ENCODE measurements at regions not wholly inside any gene's neighbourhood (a gene's known extent, or its start where the extent isn't known, plus 50 kb on each side); places are given as distances from the start of the nearest gene placed in this dataset.

DNA sequence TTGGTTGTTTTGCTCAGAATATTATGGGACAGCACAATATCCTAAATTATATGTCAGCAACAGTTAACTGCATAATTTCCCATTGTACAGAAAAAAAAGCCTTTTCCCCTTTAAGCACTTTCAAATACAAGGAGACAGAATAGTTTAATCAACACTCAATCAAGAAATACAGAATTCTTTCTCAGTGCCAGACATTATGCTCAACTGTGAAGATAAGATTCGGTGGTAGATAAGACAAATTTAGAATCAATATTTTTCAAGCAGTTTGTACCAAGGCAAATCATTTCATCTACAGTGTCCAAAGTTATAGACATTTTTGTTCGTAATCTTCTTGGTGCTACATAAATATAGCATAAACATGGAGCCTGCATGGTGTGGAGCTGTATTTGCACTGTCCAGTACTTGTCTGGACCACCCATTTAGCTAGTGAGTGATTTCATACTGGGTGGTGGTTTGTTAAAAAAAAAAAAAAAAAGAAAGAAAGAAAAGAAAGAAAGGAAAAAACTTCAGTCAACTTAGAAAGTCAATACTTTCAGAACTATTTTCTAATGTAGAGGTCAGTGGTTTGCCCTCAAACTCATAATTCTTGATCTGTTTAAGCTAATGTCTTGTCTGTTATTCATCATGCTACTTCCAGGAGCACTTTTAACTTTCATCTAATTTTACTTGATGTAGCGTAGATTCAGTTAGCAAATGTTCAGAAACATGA is 522.9 kb downstream of the FAT4 start:
- H3K9me3 ChIP-seq (ENCODE audit: low read length) = no peaks in the 10 kb centered on the region
- BruUV-seq (replicated peaks) = no TSS peak
- in situ Hi-C loops (cut with HindIII; ENCODE audit: extremely low pct_ligation_motif_present, low pct_unique_long_range_greater_than_20kb) = no loop called here

DNA sequence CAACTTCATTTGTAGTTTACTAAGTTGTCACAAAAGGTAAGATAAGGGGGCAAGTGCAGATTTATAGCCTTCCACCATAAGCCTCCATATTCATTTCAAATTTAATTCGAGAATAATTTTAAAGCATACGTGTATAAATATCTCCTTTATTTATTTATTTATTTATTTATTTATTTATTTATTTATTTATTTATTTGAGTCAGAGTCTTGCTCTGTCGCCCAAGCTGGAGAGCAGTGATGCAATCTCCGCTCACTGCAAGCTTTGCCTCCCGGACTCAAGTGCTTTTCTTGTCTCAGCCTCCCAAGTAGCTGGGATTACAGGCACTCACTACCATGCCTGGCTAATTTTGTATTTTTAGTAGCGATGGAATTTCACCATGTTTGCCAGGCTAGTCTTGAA is 523.4 kb downstream of the FAT4 start:
- ChIA-PET POLR2A (no interaction called here), CTCF (ENCODE audit: low intra/inter-chr PET ratio, low total read pairs) (no interaction called here)
- no peak overlapping the region for H3K4me2 ChIP-seq (ENCODE audit: low read depth, low read length)
- WGBS (ENCODE audit: low lambda C conversion rate) = 8% methylated on average over 6 of the region's 6 CpGs
- H3K36me3 ChIP-seq (replicated peaks in 1 of 2; ENCODE audit: control insufficient read depth in 1 of 2, insufficient read depth in 2 of 2, low read length in 2 of 2) = no peaks in the 10 kb centered on the region
- no peak overlapping the region for H3K9ac ChIP-seq (ENCODE audit: insufficient read depth, low read depth, low read length)
- BruUV-seq (replicated peaks) = no TSS peak
- no peaks in the 10 kb centered on the region for H4K20me1 ChIP-seq (ENCODE audit: insufficient read depth, low read length)
- no peak overlapping the region for H2AFZ ChIP-seq (ENCODE audit: low read length)
- intact Hi-C loops (cut with micrococcal nuclease; ENCODE audit: unreplicated experiment) (no loop called here), in situ Hi-C loops (cut with HindIII; ENCODE audit: extremely low pct_ligation_motif_present, low pct_unique_long_range_greater_than_20kb) (no loop called here)
- ATAC-seq = no peak
- H3K27me3 ChIP-seq (ENCODE audit: control insufficient read depth in 1 of 2, insufficient read depth in 2 of 2, low read length in 2 of 2) = no peaks in the 10 kb centered on the region
- H3K4me1 ChIP-seq (ENCODE audit: insufficient read depth, low read length) = no peaks in the 10 kb centered on the region
- H3K4me3 ChIP-seq (replicated peaks in 1 of 3; ENCODE audit: insufficient read depth in 1 of 3, low read depth in 2 of 3, low read length in 3 of 3) = no peak overlapping the region
- no peaks in the 10 kb centered on the region for H3K79me2 ChIP-seq (ENCODE audit: insufficient read depth, low read length)
- no peak for DNase-seq (ENCODE audit: low spot score)
- FAIRE-seq = no peak
- no peak overlapping the region for H3K27ac ChIP-seq (ENCODE audit: extremely low read length, insufficient read depth, low read length)
- H3K9me3 ChIP-seq (ENCODE audit: low read length) = no peaks in the 10 kb centered on the region
- TF ChIP-seq, protein P1, sequence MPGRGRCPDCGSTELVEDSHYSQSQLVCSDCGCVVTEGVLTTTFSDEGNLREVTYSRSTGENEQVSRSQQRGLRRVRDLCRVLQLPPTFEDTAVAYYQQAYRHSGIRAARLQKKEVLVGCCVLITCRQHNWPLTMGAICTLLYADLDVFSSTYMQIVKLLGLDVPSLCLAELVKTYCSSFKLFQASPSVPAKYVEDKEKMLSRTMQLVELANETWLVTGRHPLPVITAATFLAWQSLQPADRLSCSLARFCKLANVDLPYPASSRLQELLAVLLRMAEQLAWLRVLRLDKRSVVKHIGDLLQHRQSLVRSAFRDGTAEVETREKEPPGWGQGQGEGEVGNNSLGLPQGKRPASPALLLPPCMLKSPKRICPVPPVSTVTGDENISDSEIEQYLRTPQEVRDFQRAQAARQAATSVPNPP (CRISPR knock-in tag; IDR thresholded peaks at IDR 0.05) = no peak
- TF ChIP-seq, protein P2, sequence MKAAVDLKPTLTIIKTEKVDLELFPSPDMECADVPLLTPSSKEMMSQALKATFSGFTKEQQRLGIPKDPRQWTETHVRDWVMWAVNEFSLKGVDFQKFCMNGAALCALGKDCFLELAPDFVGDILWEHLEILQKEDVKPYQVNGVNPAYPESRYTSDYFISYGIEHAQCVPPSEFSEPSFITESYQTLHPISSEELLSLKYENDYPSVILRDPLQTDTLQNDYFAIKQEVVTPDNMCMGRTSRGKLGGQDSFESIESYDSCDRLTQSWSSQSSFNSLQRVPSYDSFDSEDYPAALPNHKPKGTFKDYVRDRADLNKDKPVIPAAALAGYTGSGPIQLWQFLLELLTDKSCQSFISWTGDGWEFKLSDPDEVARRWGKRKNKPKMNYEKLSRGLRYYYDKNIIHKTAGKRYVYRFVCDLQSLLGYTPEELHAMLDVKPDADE (CRISPR knock-in tag; IDR thresholded peaks at IDR 0.05) = no peak
- TF ChIP-seq ZFP37 (CRISPR knock-in tag; IDR thresholded peaks at IDR 0.05; ENCODE audit: borderline replicate concordance) = no peak
- TF ChIP-seq ZNF557 (CRISPR knock-in tag; IDR thresholded peaks at IDR 0.05) = no peak
- no peak for TF ChIP-seq PAX8 (CRISPR knock-in tag; IDR thresholded peaks at IDR 0.05; ENCODE audit: borderline replicate concordance)
- TF ChIP-seq, protein P3, sequence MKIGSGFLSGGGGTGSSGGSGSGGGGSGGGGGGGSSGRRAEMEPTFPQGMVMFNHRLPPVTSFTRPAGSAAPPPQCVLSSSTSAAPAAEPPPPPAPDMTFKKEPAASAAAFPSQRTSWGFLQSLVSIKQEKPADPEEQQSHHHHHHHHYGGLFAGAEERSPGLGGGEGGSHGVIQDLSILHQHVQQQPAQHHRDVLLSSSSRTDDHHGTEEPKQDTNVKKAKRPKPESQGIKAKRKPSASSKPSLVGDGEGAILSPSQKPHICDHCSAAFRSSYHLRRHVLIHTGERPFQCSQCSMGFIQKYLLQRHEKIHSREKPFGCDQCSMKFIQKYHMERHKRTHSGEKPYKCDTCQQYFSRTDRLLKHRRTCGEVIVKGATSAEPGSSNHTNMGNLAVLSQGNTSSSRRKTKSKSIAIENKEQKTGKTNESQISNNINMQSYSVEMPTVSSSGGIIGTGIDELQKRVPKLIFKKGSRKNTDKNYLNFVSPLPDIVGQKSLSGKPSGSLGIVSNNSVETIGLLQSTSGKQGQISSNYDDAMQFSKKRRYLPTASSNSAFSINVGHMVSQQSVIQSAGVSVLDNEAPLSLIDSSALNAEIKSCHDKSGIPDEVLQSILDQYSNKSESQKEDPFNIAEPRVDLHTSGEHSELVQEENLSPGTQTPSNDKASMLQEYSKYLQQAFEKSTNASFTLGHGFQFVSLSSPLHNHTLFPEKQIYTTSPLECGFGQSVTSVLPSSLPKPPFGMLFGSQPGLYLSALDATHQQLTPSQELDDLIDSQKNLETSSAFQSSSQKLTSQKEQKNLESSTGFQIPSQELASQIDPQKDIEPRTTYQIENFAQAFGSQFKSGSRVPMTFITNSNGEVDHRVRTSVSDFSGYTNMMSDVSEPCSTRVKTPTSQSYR (CRISPR knock-in tag; IDR thresholded peaks at IDR 0.05; ENCODE audit: borderline replicate concordance) = no peak
- no peak for TF ChIP-seq DPF2 (CRISPR knock-in tag; IDR thresholded peaks at IDR 0.05; ENCODE audit: borderline replicate concordance, low read depth)

More for the DNA sequence above, 522.9 kb downstream of the FAT4 start:
- TF ChIP-seq ZNF263 (CRISPR knock-in tag; IDR thresholded peaks at IDR 0.05) (no peak), HNRNPK (IDR thresholded peaks at IDR 0.05; ENCODE audit: low read depth, low read length, poor library complexity, severe bottlenecking) (no peak), RARG (CRISPR knock-in tag; IDR thresholded peaks at IDR 0.05; ENCODE audit: low read depth) (no peak), GATA4 (IDR thresholded peaks at IDR 0.05; ENCODE audit: borderline replicate concordance, low read depth) (no peak), NR2F6 (IDR thresholded peaks at IDR 0.05) (no peak), NR2F6 (CRISPR knock-in tag; IDR thresholded peaks at IDR 0.05) (no peak), ELF4 (CRISPR knock-in tag; IDR thresholded peaks at IDR 0.05; ENCODE audit: borderline replicate concordance) (no peak)
- Histone ChIP-seq H3K27ac (ENCODE audit: extremely low read length, insufficient read depth, low read length) (no peak overlapping the region), H3K27me3 (ENCODE audit: control insufficient read depth in 1 of 2, insufficient read depth in 2 of 2, low read length in 2 of 2) (no peaks in the 10 kb centered on the region), H3K4me1 (ENCODE audit: insufficient read depth, low read length) (no peaks in the 10 kb centered on the region), H3K4me3 (replicated peaks in 1 of 3; ENCODE audit: insufficient read depth in 1 of 3, low read depth in 2 of 3, low read length in 3 of 3) (no peak overlapping the region), H3K79me2 (ENCODE audit: insufficient read depth, low read length) (no peaks in the 10 kb centered on the region), H2AFZ (ENCODE audit: low read length) (no peak overlapping the region), H3K9ac (ENCODE audit: insufficient read depth, low read depth, low read length) (no peak overlapping the region), H3K4me2 (ENCODE audit: low read depth, low read length) (no peak overlapping the region), H3K36me3 (replicated peaks in 1 of 2; ENCODE audit: control insufficient read depth in 1 of 2, insufficient read depth in 2 of 2, low read length in 2 of 2) (no peaks in the 10 kb centered on the region), H4K20me1 (ENCODE audit: insufficient read depth, low read length) (no peaks in the 10 kb centered on the region)
- intact Hi-C loops (cut with micrococcal nuclease; ENCODE audit: unreplicated experiment) = no loop called here
- ChIA-PET CTCF (ENCODE audit: low intra/inter-chr PET ratio, low total read pairs) (no interaction called here), POLR2A (no interaction called here)
- no peak for ATAC-seq
- no peak for DNase-seq (ENCODE audit: low spot score)
- 10% methylated on average over 3 of the region's 3 CpGs for WGBS (ENCODE audit: low lambda C conversion rate)
- FAIRE-seq = no peak
